OCI-LY3 (cell line): ENCODE measurements at regions not wholly inside any gene's neighbourhood (a gene's known extent, or its start where the extent isn't known, plus 50 kb on each side); places are given as distances from the start of the nearest gene placed in this dataset.

Experiments
- H2AFZ ChIP-seq: fragments of 200-600, 300-600 bp; shearing (Covaris generic); 2 replicates; pipeline ENCODE4 v1.6.0; 2014; ENCODE audit warnings: antibody characterized with exemption, low read depth, low read length
- H3K27ac ChIP-seq: fragments of 200-600, 300-600 bp; sonication (generic); 2 replicates; pipeline ENCODE4 v1.5.1; 2014; ENCODE audit warnings: mild to moderate bottlenecking, low read length, moderate library complexity, mixed read lengths
- H3K27me3 ChIP-seq: fragments of 200-600, 300-600 bp; sonication (generic); 2 replicates; pipeline ENCODE4 v1.6.1; 2014; ENCODE audit warnings: low read depth, low read length, mixed read lengths
- H3K36me3 ChIP-seq: fragments of 200-600, 300-600 bp; sonication (generic); replicated peaks from 2 replicates; pipeline ENCODE3; 2014; ENCODE audit warnings: low read depth, low read length, mixed read lengths
- H3K4me1 ChIP-seq: fragments of 300-600, 200-600 bp; sonication (generic); 2 replicates; pipeline ENCODE4 v1.6.1; 2014; ENCODE audit warnings: low read length, mixed read lengths
- H3K4me2 ChIP-seq: fragments of 200-600, 300-600 bp; sonication (generic); 2 replicates; pipeline ENCODE4 v1.6.1; 2014; ENCODE audit warnings: low read length, mixed read lengths
- H3K4me3 ChIP-seq: fragments of 300-600, 200-600 bp; sonication (generic); 2 replicates; pipeline ENCODE4 v1.5.1; 2014; ENCODE audit warnings: antibody characterized with exemption, mild to moderate bottlenecking, low read length, moderate library complexity
- H3K79me2 ChIP-seq: fragments of 300-600, 200-600 bp; shearing (Covaris generic); 2 replicates; pipeline ENCODE4 v1.6.1; 2014; ENCODE audit warnings: mild to moderate bottlenecking, low read length, mixed read lengths
- H3K9ac ChIP-seq: fragments of 300-600, 200-600 bp; shearing (Covaris generic); 2 replicates; pipeline ENCODE4 v1.6.0; 2014; ENCODE audit warnings: mild to moderate bottlenecking, low read length, moderate library complexity
- H3K9me3 ChIP-seq: fragments of 200-600, 300-600 bp; shearing (Covaris generic); 2 replicates; pipeline ENCODE4 v1.6.1; 2014; ENCODE audit warnings: low read length, mixed read lengths; ENCODE audit not compliant: insufficient read depth
- H4K20me1 ChIP-seq: fragments of 200-600, 300-600 bp; sonication (generic); 2 replicates; pipeline ENCODE4 v1.6.1; 2016; ENCODE audit warnings: low read length, mixed read lengths; ENCODE audit not compliant: insufficient read depth
- EZH2phosphoT487 ChIP-seq: fragments of 200-600 bp; shearing (Covaris generic); IDR thresholded peaks from 2 replicates; pipeline ENCODE4 v1.6.1; 2018; ENCODE audit warnings: antibody characterized with exemption, mixed run types, low read depth
- TF ChIP-seq, protein P1 (sequence below): fragments of 200-600, 300-600 bp; sonication (generic); IDR thresholded peaks from 2 replicates; pipeline ENCODE4 v1.5.1; 2014; ENCODE audit warnings: antibody characterized with exemption, low read length, low read depth

DNA sequence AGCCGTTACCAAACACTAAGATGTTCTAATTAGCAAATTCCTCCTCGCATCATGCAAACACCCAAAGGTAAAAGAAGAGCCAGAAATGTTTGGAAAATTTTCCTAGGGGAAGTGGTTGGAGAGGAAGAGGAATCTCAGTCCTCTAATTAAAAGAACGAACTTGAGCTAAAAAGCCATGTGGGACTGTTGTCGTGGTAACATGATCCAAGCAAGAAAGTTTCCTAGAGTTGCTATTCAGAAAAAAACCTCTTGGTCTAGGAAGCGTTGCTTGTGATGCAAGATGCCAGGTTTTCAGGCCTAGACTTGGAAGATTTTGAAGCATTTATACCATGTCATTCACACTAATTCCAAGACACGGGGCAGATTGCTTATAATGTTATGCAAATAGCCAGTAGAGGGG is 106.8 kb upstream of the DOK5 start:
- H3K4me1 ChIP-seq = no peaks in the 10 kb centered on the region
- H3K4me2 ChIP-seq = no peak overlapping the region
- no peaks in the 10 kb centered on the region for H3K36me3 ChIP-seq
- no peak overlapping the region for H2AFZ ChIP-seq
- no peak overlapping the region for H3K27ac ChIP-seq
- no peak overlapping the region for H3K4me3 ChIP-seq
- no peak overlapping the region for H3K9ac ChIP-seq
- H3K27me3 ChIP-seq = no peaks in the 10 kb centered on the region
- H3K9me3 ChIP-seq = no peaks in the 10 kb centered on the region
- no peaks in the 10 kb centered on the region for H3K79me2 ChIP-seq
- TF ChIP-seq EZH2phosphoT487 = no peak
- TF ChIP-seq, protein P1, sequence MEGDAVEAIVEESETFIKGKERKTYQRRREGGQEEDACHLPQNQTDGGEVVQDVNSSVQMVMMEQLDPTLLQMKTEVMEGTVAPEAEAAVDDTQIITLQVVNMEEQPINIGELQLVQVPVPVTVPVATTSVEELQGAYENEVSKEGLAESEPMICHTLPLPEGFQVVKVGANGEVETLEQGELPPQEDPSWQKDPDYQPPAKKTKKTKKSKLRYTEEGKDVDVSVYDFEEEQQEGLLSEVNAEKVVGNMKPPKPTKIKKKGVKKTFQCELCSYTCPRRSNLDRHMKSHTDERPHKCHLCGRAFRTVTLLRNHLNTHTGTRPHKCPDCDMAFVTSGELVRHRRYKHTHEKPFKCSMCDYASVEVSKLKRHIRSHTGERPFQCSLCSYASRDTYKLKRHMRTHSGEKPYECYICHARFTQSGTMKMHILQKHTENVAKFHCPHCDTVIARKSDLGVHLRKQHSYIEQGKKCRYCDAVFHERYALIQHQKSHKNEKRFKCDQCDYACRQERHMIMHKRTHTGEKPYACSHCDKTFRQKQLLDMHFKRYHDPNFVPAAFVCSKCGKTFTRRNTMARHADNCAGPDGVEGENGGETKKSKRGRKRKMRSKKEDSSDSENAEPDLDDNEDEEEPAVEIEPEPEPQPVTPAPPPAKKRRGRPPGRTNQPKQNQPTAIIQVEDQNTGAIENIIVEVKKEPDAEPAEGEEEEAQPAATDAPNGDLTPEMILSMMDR = no peak
- H4K20me1 ChIP-seq = no peaks in the 10 kb centered on the region

DNA sequence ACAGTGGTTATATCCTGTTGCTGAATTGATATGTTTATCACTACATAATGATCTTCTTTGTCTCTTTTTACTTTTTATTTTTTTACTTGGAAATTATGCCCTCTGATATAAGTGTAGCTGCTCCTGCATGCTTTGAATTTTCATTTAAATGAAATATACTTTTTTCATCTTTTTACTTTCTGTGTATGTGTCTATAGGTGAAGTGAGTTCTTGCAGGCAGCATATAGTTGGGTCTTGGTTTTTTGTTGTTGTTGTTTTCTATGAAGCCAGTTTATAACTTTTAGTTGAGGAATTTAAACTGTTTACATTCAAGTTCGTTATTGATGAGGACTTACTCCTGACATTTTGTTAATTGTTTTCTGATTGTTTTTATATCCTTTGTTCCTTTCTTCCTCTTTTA is 103.1 kb upstream of the DOK5 start:
- no peaks in the 10 kb centered on the region for H3K36me3 ChIP-seq
- H3K4me3 ChIP-seq = no peak overlapping the region
- no peaks in the 10 kb centered on the region for H3K79me2 ChIP-seq
- no peak overlapping the region for H3K27ac ChIP-seq
- H4K20me1 ChIP-seq = no peaks in the 10 kb centered on the region
- no peak overlapping the region for H3K4me2 ChIP-seq
- TF ChIP-seq, protein P1 = no peak
- no peak for TF ChIP-seq EZH2phosphoT487
- no peaks in the 10 kb centered on the region for H3K4me1 ChIP-seq
- no peak overlapping the region for H2AFZ ChIP-seq
- no peak overlapping the region for H3K9ac ChIP-seq
- H3K27me3 ChIP-seq = no peaks in the 10 kb centered on the region
- no peaks in the 10 kb centered on the region for H3K9me3 ChIP-seq

DNA sequence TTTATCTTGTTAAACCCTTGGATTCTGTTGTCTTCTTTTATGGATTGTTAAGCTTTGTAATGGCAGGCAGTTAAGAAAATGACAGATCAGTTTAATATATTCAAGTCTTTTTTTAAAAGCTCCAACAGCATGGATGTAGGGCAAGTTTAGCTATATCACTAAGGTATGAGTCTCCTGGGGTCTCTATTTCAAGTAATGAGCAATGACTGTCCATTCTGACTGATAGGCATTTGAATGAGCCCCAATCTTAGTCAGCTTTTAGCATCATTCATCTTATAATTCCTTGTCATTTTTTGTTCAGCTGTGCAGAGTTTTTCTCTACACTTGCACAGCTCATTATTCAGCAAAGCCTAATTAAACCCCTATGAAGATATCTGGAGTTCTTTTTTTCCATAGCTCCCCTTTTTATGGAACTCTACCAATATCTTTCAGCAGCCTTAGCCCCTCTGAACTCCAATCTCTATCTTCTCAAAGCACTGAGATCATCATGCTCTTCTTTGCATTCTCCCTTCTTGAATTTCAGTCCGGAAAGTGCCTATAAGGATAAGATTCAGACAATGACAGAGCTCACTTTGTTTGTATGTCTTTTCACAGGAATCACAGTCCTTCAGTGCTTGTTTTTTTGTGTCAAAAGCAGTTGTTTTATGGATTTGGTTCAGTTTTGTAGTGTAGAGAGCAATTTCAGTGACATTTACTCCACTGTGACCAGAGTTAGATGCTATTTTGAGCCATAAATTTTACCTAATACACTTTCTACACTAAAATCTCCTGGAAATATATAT is 97.2 kb upstream of the DOK5 start:
- Histone ChIP-seq H3K36me3 (no peaks in the 10 kb centered on the region), H3K4me1 (no peaks in the 10 kb centered on the region; the same call in 1 of the 2 replicates), H3K9ac (no peak overlapping the region), H3K9me3 (no peaks in the 10 kb centered on the region), H3K79me2 (no peaks in the 10 kb centered on the region), H4K20me1 (no peaks in the 10 kb centered on the region), H3K27me3 (no peaks in the 10 kb centered on the region), H2AFZ (no peak overlapping the region), H3K27ac (no peak overlapping the region), H3K4me2 (no peak overlapping the region), H3K4me3 (no peak overlapping the region)
- no peak for TF ChIP-seq EZH2phosphoT487
- TF ChIP-seq, protein P1 = no peak

DNA sequence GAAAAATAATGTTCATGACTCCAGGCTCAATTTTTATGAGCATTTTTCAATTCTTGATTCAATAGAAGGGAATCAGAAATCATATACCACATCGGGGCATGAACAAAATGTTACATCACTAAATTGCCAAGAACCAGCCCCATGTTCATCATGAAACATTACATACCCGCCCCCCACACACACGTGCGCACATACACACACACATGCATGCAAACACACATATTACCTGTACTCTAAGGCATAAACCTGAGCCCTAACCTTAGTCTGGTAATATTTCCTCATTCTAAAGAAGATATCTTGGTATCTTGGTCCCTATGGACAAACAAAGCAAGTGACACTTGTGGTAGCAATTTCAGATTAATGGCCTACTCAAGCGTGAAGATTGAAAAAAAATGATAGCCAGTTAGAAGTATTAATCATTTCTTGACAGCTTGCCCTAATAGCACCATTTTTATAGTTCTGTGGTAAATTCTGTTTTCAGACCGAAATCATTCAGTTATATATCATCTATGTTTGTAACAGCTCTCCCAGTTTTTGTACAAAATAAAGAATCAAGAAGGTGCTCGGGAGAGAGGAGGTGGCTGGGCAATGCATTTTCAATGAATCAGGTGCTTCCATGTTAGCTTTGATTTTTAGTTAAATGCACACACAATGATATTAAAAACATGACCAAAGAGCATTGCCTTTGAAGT is 95.4 kb upstream of the DOK5 start:
- no peaks in the 10 kb centered on the region; the same call in 1 of the 2 replicates for H3K4me1 ChIP-seq
- TF ChIP-seq, protein P1 = no peak
- TF ChIP-seq EZH2phosphoT487 = no peak
- no peak overlapping the region for H3K27ac ChIP-seq
- H4K20me1 ChIP-seq = no peaks in the 10 kb centered on the region
- H3K9ac ChIP-seq = no peak overlapping the region
- H2AFZ ChIP-seq = no peak overlapping the region
- no peaks in the 10 kb centered on the region for H3K79me2 ChIP-seq
- no peaks in the 10 kb centered on the region for H3K36me3 ChIP-seq
- no peak overlapping the region for H3K4me2 ChIP-seq
- H3K4me3 ChIP-seq = no peak overlapping the region
- no peaks in the 10 kb centered on the region for H3K27me3 ChIP-seq
- H3K9me3 ChIP-seq = no peaks in the 10 kb centered on the region
